SK-N-SH (cell line): ENCODE measurements at regions not wholly inside any gene's neighbourhood (a gene's known extent, or its start where the extent isn't known, plus 50 kb on each side); places are given as distances from the start of the nearest gene placed in this dataset.

ENCODE experiments used
- CTCF ChIP-seq: fragments of 200-600 bp; sonication (generic); IDR thresholded peaks from 2 replicates; pipeline ENCODE4 v1.6.1; 2017; ENCODE audit warnings: antibody characterized with exemption, mild to moderate bottlenecking, moderate library complexity
- EP300 ChIP-seq, 2 experiments: IDR thresholded peaks; 2 replicates each; pipeline versions ENCODE4 v1.4.0 to v1.6.1; 2012; ENCODE audit warnings: borderline replicate concordance in 1 of 2, low read depth in 1 of 2, low read length in 1 of 2
- TEAD4 ChIP-seq: IDR thresholded peaks from 2 replicates; pipeline ENCODE4 v1.4.0; 2012; ENCODE audit warnings: mild to moderate bottlenecking, borderline replicate concordance; ENCODE audit not compliant: insufficient read depth

GRCh38 chr10:61066661-61067344, 122.8 kb upstream of the RHOBTB1 start:
- TF ChIP-seq CTCF, result no peak
- no peak for TF ChIP-seq TEAD4
- no peak for TF ChIP-seq EP300 (IDR thresholded peaks at IDR 0.05; ENCODE audit: borderline replicate concordance in 1 of 2, low read depth in 1 of 2, low read length in 1 of 2)
